Astrocyte of the spinal cord (primary cell): ENCODE measurements at regions not wholly inside any gene's neighbourhood (a gene's known extent, or its start where the extent isn't known, plus 50 kb on each side); places are given as distances from the start of the nearest gene placed in this dataset.

Experiments used
- DNase-seq: peaks from one replicate; pipeline ENCODE4 v3.0.0; 2011; ENCODE audit warnings: low read depth, low spot score
- H3K4me3 ChIP-seq: 2 replicates; pipeline ENCODE4 v1.5.1; 2011; ENCODE audit warnings: low read depth, mild to moderate bottlenecking, low read length, moderate library complexity
- CTCF ChIP-seq: IDR thresholded peaks from 2 replicates; pipeline ENCODE4 v1.5.1; 2012; ENCODE audit warnings: low read depth, mild to moderate bottlenecking, low read length, inconsistent platforms
- in situ Hi-C: cut with HindIII; loops from 2 replicates; pipeline ENCODE4 v1.10.0; 2017; ENCODE audit warnings: low sequenced_read_pairs

- in situ Hi-C loops: no loop called here
- no peak for TF ChIP-seq CTCF
These were observed 717.1 kb upstream of the HS3ST1 start for GRCh38 chr4:12145768-12146167.

GRCh38 chr4:12145106-12145505 lies 716.4 kb upstream of the HS3ST1 start:
- in situ Hi-C loops: no loop called here
- no peak overlapping the region for H3K4me3 ChIP-seq
- DNase-seq: no peak
- no peak for TF ChIP-seq CTCF

More at GRCh38 chr4:12145768-12146167, 717.1 kb upstream of the HS3ST1 start:
- no peak for DNase-seq
- no peak overlapping the region for H3K4me3 ChIP-seq

- DNase-seq: no peak
- no peak overlapping the region for H3K4me3 ChIP-seq
- TF ChIP-seq CTCF: no peak
- in situ Hi-C loops: no loop called here
These were observed 715.4 kb upstream of the HS3ST1 start for GRCh38 chr4:12144051-12144450.

GRCh38 chr4:12140864-12141263 lies 712.2 kb upstream of the HS3ST1 start:
- in situ Hi-C loops: no loop called here
- no peak overlapping the region for H3K4me3 ChIP-seq
- no peak for DNase-seq
- TF ChIP-seq CTCF: no peak

- in situ Hi-C loops: no loop called here
- no peak for DNase-seq
- no peak overlapping the region for H3K4me3 ChIP-seq
- TF ChIP-seq CTCF: no peak
These were observed 710.6 kb upstream of the HS3ST1 start for GRCh38 chr4:12139296-12139695.

- in situ Hi-C loops: no loop called here
These were observed 709.8 kb upstream of the HS3ST1 start for GRCh38 chr4:12138488-12138887.

More at GRCh38 chr4:12138488-12138887, 709.8 kb upstream of the HS3ST1 start:
- TF ChIP-seq CTCF: no peak
- H3K4me3 ChIP-seq: no peak overlapping the region
- no peak for DNase-seq
